ENCODE measurements at regions not wholly inside any gene's neighbourhood (a gene's known extent, or its start where the extent isn't known, plus 50 kb on each side); places are given as distances from the start of the nearest gene placed in this dataset.

- intact Hi-C loops (cut with micrococcal nuclease), result no loop called here
- ChIA-PET CTCF (no interaction called here), RAD21 (ENCODE audit: low non-redundant PET in 1 of 2, low total read pairs in 2 of 2, uncharacterized antibody in 2 of 2, unreplicated experiment in 2 of 2) (no interaction called here), POLR2A (no interaction called here)
- H3K27ac ChIP-seq (ENCODE audit: low read depth, low read length), result no peak overlapping the region
- no peak overlapping the region for H3K9ac ChIP-seq (ENCODE audit: low read length)
- H3K9me3 ChIP-seq (ENCODE audit: control insufficient read depth in 1 of 2, insufficient read depth in 1 of 2, low read depth in 1 of 2, low read length in 2 of 2), result no peaks in the 10 kb centered on the region
- H2AFZ ChIP-seq (ENCODE audit: low read depth, low read length, poor library complexity, severe bottlenecking), result no peak overlapping the region
- no peak overlapping the region for H3K4me2 ChIP-seq (ENCODE audit: low read length)
- BruUV-seq (replicated peaks), result no TSS peak
- no peaks in the 10 kb centered on the region for H3K9me2 ChIP-seq (ENCODE audit: insufficient read depth)
- TF ChIP-seq EZH2 (IDR thresholded peaks at IDR 0.05), result no peak
- TF ChIP-seq POLR2A (IDR thresholded peaks at IDR 0.05; ENCODE audit: borderline replicate concordance, extremely low read depth, insufficient read depth, insufficient read length), result no peak
- no peak for TF ChIP-seq CEBPB (IDR thresholded peaks at IDR 0.05; ENCODE audit: low read depth)
- TF ChIP-seq, protein P1, sequence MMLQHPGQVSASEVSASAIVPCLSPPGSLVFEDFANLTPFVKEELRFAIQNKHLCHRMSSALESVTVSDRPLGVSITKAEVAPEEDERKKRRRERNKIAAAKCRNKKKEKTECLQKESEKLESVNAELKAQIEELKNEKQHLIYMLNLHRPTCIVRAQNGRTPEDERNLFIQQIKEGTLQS (IDR thresholded peaks at IDR 0.05), result no peak
- TF ChIP-seq JUND (IDR thresholded peaks at IDR 0.05), result no peak
- TF ChIP-seq, protein P2, sequence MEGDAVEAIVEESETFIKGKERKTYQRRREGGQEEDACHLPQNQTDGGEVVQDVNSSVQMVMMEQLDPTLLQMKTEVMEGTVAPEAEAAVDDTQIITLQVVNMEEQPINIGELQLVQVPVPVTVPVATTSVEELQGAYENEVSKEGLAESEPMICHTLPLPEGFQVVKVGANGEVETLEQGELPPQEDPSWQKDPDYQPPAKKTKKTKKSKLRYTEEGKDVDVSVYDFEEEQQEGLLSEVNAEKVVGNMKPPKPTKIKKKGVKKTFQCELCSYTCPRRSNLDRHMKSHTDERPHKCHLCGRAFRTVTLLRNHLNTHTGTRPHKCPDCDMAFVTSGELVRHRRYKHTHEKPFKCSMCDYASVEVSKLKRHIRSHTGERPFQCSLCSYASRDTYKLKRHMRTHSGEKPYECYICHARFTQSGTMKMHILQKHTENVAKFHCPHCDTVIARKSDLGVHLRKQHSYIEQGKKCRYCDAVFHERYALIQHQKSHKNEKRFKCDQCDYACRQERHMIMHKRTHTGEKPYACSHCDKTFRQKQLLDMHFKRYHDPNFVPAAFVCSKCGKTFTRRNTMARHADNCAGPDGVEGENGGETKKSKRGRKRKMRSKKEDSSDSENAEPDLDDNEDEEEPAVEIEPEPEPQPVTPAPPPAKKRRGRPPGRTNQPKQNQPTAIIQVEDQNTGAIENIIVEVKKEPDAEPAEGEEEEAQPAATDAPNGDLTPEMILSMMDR (IDR thresholded peaks at IDR 0.05 in 2 of 3, conservative IDR thresholded peaks at IDR 0.05 in 1 of 3; ENCODE audit: borderline replicate concordance in 1 of 3, insufficient read depth in 1 of 3, low read depth in 2 of 3, low read length in 2 of 3), result no peak
- no peak for TF ChIP-seq YY1 (IDR thresholded peaks at IDR 0.05; ENCODE audit: extremely low read depth, insufficient replicate concordance, low read depth, low read length)
- no peak for TF ChIP-seq FOSL1 (IDR thresholded peaks at IDR 0.05; ENCODE audit: low read depth)
- no peak for TF ChIP-seq SP1 (IDR thresholded peaks at IDR 0.05; ENCODE audit: low read depth)
- H3K27me3 ChIP-seq (ENCODE audit: insufficient read depth, low read length), result peaks cover 11% of the 10 kb centered on the region; the same call in 1 of the 2 replicates
- ATAC-seq (no peak), DNase-seq (ENCODE audit: low read depth, low spot score) (no peak)
- no peak overlapping the region for H3K4me3 ChIP-seq (replicated peaks in 1 of 2; ENCODE audit: low read depth in 1 of 2, low read length in 2 of 2)
- no peaks in the 10 kb centered on the region for H3K79me2 ChIP-seq (ENCODE audit: insufficient read depth, low read length)
- H3K36me3 ChIP-seq (ENCODE audit: control insufficient read depth in 1 of 2, insufficient read depth in 2 of 2, low read length in 2 of 2), result no peaks in the 10 kb centered on the region
- no peaks in the 10 kb centered on the region for H3K4me1 ChIP-seq (ENCODE audit: control insufficient read depth in 1 of 2, insufficient read depth in 2 of 2, low read length in 2 of 2)
- H4K20me1 ChIP-seq (ENCODE audit: insufficient read depth), result no peaks in the 10 kb centered on the region
These were observed 149.0 kb upstream of the ZNF516 start for GRCh38 chr18:76643996-76644395.

DNA sequence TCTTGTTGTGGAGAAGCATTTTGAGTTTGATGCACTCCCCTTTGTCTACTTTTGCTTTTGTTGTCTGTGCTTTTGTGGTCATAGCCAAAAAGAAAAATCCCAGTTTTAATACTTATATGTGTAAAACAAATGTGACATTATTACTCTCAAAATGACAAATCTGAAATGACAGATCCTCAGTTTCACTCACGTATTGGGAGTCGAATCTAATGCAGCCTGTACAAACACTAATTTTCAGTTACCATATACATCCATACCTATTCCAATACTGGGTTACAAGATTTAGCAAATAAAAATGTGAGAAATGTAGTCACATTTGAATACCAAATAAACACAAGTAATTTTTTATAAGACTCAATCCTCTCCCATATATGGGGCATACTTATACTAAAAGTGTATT lies 148.2 kb upstream of the ZNF516 start:
- Histone ChIP-seq H3K4me3 (replicated peaks in 1 of 2; ENCODE audit: low read depth in 1 of 2, low read length in 2 of 2) (no peak overlapping the region), H3K9me3 (ENCODE audit: control insufficient read depth in 1 of 2, insufficient read depth in 1 of 2, low read depth in 1 of 2, low read length in 2 of 2) (no peaks in the 10 kb centered on the region), H3K4me2 (ENCODE audit: low read length) (no peak overlapping the region), H4K20me1 (ENCODE audit: insufficient read depth) (no peaks in the 10 kb centered on the region), H3K4me1 (ENCODE audit: control insufficient read depth in 1 of 2, insufficient read depth in 2 of 2, low read length in 2 of 2) (no peaks in the 10 kb centered on the region), H3K36me3 (ENCODE audit: control insufficient read depth in 1 of 2, insufficient read depth in 2 of 2, low read length in 2 of 2) (no peaks in the 10 kb centered on the region), H3K79me2 (ENCODE audit: insufficient read depth, low read length) (no peaks in the 10 kb centered on the region), H3K9me2 (ENCODE audit: insufficient read depth) (no peaks in the 10 kb centered on the region), H3K9ac (ENCODE audit: low read length) (no peak overlapping the region), H2AFZ (ENCODE audit: low read depth, low read length, poor library complexity, severe bottlenecking) (no peak overlapping the region), H3K27me3 (ENCODE audit: insufficient read depth, low read length) (peaks cover 6% of the 10 kb centered on the region; the same call in 1 of the 2 replicates), H3K27ac (ENCODE audit: low read depth, low read length) (no peak overlapping the region)
- BruUV-seq (replicated peaks), result no TSS peak
- intact Hi-C loops (cut with micrococcal nuclease), result no loop called here
- ATAC-seq (no peak), DNase-seq (ENCODE audit: low read depth, low spot score) (no peak)
- CTCF ChIA-PET, result no interaction called here
- RAD21 ChIA-PET (ENCODE audit: low non-redundant PET in 1 of 2, low total read pairs in 2 of 2, uncharacterized antibody in 2 of 2, unreplicated experiment in 2 of 2), result no interaction called here
- POLR2A ChIA-PET, result no interaction called here
- TF ChIP-seq EZH2 (IDR thresholded peaks at IDR 0.05) (no peak), ZNF274 (IDR thresholded peaks at IDR 0.05; ENCODE audit: low read depth, low read length) (no peak), ELF1 (IDR thresholded peaks at IDR 0.05; ENCODE audit: borderline replicate concordance, low read depth) (no peak), YY1 (IDR thresholded peaks at IDR 0.05; ENCODE audit: extremely low read depth, insufficient replicate concordance, low read depth, low read length) (no peak), ZFX (IDR thresholded peaks at IDR 0.05) (no peak), JUND (IDR thresholded peaks at IDR 0.05) (no peak), SP1 (IDR thresholded peaks at IDR 0.05; ENCODE audit: low read depth) (no peak)
- TF ChIP-seq, protein P3, sequence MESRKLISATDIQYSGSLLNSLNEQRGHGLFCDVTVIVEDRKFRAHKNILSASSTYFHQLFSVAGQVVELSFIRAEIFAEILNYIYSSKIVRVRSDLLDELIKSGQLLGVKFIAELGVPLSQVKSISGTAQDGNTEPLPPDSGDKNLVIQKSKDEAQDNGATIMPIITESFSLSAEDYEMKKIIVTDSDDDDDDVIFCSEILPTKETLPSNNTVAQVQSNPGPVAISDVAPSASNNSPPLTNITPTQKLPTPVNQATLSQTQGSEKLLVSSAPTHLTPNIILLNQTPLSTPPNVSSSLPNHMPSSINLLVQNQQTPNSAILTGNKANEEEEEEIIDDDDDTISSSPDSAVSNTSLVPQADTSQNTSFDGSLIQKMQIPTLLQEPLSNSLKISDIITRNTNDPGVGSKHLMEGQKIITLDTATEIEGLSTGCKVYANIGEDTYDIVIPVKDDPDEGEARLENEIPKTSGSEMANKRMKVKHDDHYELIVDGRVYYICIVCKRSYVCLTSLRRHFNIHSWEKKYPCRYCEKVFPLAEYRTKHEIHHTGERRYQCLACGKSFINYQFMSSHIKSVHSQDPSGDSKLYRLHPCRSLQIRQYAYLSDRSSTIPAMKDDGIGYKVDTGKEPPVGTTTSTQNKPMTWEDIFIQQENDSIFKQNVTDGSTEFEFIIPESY (IDR thresholded peaks at IDR 0.05; ENCODE audit: extremely low read depth, insufficient replicate concordance, low read length), result no peak
- TF ChIP-seq, protein P2 (IDR thresholded peaks at IDR 0.05 in 2 of 3, conservative IDR thresholded peaks at IDR 0.05 in 1 of 3; ENCODE audit: borderline replicate concordance in 1 of 3, insufficient read depth in 1 of 3, low read depth in 2 of 3, low read length in 2 of 3), result no peak
- TF ChIP-seq, protein P4, sequence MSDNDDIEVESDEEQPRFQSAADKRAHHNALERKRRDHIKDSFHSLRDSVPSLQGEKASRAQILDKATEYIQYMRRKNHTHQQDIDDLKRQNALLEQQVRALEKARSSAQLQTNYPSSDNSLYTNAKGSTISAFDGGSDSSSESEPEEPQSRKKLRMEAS (IDR thresholded peaks at IDR 0.05), result no peak

All from HCT116 (cell line).